C4-2B (cell line): ENCODE measurements at regions not wholly inside any gene's neighbourhood (a gene's known extent, or its start where the extent isn't known, plus 50 kb on each side); places are given as distances from the start of the nearest gene placed in this dataset.

Experiments used
- ZFX ChIP-seq: fragments of 450-650 bp; IDR thresholded peaks from 2 replicates; pipeline ENCODE4 v1.6.1; 2017
- TF ChIP-seq, protein P1 (sequence below): fragments of 450-650 bp; conservative IDR thresholded peaks from 2 replicates; pipeline ENCODE4 v1.5.1; 2017; ENCODE audit warnings: mild to moderate bottlenecking

DNA sequence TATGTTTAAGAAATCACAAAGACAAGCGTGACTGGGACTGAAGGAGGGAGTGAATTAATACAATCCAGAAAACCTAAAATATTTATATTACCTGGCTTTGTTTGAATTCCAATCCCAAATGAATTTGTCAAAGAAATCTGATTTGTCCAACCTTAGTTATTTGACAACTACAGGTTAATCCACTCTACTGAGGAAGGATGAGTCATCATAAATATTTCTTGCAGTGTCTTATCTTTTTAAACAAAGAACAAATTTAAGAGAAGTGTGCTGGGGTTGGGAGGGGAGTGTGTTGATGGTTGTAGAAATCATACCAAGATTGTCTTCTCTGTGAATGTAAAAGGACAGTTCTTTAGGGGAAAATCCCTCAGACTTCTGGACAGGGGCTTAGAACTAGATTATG, 1106.3 kb upstream of the SLC39A10 start:
- TF ChIP-seq, protein P1, sequence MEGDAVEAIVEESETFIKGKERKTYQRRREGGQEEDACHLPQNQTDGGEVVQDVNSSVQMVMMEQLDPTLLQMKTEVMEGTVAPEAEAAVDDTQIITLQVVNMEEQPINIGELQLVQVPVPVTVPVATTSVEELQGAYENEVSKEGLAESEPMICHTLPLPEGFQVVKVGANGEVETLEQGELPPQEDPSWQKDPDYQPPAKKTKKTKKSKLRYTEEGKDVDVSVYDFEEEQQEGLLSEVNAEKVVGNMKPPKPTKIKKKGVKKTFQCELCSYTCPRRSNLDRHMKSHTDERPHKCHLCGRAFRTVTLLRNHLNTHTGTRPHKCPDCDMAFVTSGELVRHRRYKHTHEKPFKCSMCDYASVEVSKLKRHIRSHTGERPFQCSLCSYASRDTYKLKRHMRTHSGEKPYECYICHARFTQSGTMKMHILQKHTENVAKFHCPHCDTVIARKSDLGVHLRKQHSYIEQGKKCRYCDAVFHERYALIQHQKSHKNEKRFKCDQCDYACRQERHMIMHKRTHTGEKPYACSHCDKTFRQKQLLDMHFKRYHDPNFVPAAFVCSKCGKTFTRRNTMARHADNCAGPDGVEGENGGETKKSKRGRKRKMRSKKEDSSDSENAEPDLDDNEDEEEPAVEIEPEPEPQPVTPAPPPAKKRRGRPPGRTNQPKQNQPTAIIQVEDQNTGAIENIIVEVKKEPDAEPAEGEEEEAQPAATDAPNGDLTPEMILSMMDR: no peak
- no peak for TF ChIP-seq ZFX
